ENCODE measurements at regions not wholly inside any gene's neighbourhood (a gene's known extent, or its start where the extent isn't known, plus 50 kb on each side); places are given as distances from the start of the nearest gene placed in this dataset.

DNA sequence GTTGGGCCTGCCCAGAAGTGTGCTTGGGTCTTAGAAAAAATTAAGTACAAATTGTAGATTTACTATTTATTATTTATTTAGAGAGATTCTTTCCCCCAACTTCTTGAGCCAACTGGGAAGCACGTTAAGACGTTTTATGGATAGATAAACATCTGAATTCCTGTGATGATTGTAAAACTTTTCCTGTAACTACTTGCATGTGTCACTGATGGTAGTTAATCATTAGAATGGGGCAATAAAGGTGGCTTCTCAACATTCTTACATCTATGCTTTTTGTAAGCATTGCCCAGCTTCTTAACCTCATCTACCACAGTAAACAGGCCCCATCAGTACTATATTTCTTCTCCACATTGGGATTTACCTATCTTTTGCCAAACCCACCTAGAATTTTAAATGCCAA is 559.8 kb downstream of the LMO4 start:
- DNase-seq: no peak

DNA sequence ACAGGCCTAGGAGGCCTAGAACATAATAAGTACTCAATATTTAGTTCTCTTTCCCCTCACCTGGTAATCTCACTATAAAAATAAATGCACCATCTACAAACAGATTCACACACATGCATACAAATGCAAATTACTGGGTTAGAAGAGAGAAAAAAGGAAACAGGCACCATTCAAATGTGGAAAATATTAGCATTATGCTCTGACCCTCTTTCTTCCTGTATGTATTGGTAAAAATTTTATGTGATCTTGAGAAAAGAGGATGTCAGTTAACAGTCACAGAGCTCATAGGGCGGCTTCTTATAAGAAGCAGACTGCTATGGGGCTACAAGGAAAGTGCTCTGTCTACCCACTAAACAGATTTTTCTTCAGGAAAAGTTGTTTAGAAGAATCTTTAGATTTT is 565.4 kb downstream of the LMO4 start:
- DNase-seq: no peak

DNA sequence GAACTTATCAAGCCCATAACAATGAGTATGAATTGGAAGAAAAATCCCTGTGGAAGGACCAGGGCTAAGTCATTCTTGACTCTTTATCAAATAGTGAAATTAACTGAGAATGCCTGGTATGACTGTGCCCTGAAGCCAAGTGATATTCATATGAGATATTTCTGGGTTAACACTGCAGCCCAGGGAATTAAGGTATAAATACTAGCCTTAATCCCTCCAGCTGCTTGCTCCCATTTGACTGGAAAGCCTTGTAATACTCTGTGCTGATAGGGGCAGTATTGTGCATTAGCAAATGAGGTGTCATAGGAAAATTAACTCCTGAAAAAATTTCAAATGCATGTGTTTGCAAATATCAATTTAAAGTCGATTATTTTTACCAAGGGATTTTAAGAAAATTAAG is 568.8 kb downstream of the LMO4 start:
- DNase-seq: no peak

DNA sequence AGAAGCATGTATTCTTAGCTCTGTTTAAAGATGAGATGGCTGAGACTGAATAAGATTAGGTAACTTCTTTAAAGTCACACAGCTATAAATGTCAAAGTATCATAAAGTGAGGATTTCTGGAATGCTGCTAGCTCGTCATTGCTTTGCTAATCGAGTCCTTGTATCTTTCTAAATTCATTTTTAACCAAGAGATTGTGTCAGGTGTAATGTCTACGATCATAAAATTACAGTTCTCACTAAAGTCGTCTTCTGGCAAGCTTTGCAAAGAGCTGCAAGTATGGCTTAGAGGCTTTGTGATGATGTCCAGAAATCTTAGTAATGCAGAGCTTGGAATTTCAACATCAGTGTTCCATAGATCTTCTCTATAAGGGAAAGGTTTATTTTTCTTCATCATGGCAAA is 569.8 kb downstream of the LMO4 start:
- DNase-seq: no peak

DNA sequence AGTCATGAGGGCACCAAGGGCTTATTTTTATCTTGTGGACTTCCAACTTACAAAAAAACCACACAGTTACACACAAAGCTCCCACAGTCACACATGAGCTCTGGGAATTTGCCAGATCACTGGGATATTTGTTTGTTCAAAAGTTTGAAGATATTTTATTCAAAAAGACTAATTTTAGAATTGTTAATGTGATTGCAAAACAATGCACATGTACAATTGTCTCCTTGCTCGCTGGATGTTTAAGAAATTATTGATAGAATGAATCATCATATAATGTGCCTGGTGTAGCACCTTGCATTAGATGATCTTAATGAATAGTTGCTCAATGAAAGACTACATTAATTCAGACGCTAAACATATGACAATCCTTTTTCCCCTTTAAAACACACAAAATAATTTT is 570.3 kb downstream of the LMO4 start:
- DNase-seq: no peak

DNA sequence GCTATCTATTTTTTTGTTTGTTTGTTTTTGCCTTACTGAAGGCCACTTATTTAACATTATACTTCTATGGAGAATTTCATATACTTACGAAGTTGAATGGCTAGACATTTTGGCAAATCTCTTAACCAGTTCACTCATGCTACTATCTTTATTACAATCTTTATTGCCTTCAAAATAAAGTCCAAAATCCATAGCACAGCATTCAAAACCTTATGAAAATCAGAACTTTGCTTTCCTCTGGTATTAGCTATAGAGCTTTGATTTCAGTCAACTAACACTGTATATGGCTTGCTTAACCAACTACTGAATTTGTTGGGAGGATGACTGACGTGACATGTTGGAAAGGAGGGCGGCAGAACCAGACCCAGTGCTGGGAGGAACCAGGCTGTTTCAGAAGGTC is 571.1 kb downstream of the LMO4 start:
- no peak for DNase-seq

DNA sequence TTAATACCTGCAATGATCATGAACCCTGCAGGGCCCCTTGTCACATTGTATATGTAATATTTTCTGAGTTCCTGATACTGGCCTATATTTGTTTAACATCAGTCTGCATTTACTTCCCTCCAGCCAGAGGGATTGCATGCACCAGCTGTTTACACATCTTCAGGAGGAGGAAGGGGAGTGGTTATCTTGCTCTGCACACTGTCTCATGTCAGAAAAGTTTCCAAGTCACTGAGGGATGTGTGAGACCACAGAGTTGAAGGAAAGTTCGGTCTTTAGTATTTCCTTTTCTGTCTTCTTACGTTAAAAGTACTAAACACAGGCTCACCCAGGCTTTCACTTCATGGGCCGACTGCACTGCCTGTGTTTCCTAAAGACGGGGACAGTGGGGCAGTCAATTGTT is 574.1 kb downstream of the LMO4 start:
- no peak for DNase-seq

DNA sequence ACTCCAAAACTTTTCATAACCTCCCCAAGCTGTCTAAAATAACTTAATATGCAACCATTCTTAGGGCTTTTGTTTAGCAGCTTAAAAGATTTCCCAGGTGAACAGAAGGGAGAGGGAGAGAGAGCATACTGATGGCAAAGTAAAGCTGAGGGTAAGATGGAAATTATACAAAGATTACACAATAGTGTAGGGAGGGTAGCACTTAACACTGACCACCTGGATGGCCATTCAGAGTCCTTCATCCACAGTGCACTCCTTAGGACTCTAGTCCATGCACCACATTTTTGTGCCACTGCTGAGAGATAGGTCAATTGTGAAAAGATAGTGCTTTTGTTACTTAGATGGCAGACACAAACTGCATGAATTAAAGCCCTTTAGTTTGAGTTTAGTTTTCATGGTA is 574.6 kb downstream of the LMO4 start:
- DNase-seq: no peak

DNA sequence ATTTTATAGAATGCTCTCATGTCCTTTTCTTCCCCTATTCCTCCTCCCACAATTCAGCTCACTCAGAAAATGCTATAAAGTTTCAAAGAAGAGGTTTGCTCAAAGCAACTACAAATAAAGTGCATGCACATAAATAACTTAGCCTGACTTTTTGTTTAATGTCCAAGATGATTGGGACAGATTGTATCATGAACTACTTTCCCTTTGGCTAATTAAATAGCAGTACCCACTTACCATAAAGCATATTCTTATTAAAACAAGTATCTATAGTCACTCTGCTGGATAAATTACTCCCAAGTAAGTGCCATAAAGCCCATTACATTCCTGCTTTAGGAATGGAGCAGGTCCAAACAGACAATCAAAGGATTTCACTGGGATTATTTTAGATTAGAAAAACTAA is 576.0 kb downstream of the LMO4 start:
- no peak for DNase-seq

DNA sequence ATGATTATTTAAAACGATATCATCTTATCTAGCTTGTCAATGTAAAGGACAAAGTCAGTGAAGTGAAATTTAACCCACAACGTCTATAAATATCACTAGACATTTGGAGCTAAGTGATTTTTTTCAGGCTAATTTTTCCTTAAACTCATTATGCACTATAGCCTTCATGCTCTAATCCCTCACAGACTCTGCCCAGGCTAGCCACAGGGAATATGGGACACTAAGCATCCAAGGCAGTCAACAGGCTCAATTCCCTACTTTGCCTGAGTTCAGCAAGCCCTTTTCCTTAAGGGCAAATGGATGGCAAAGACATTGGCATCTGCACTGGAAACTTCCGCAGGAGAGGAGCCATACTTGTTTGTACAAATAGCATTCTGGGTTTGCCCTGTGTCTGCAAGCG is 577.0 kb downstream of the LMO4 start:
- no peak for DNase-seq

DNA sequence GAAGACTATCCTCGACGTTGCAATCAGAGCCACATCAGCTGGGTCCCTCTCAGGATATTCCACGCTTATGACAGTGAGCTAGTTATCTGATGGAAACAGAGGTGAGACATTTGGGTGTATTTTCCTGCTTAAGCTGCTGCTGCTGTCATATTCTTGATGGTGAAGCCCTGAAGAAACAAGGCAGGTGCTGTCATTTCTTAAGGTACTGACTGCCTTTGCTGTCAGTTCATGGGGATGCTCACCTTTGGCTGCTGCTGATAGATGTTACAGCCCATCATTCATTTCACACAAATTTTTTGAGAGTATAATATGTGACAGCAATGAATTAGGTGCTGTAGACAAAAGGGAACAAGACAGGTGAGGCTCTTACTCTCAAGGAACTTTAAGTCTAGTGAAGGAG is 577.4 kb downstream of the LMO4 start:
- no peak for DNase-seq

DNA sequence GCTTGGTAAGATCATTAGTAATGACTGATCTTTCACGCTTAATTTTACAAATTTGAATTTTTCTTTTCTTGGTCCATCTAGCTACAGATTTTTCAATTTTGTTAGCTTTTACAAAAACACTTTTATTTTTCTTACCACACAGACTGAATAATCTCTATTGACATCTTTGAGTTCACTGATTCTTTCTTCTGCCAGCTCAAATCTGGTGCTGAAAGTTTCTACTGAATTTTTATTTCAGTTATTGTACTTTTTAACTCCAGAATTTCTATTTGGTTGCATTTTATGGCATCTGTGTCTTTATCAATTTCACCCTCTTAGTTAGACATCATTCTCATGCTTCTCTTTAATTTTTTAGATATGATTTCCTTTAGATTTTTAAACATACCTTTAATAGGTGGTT is 584.7 kb downstream of the LMO4 start:
- DNase-seq: no peak

DNA sequence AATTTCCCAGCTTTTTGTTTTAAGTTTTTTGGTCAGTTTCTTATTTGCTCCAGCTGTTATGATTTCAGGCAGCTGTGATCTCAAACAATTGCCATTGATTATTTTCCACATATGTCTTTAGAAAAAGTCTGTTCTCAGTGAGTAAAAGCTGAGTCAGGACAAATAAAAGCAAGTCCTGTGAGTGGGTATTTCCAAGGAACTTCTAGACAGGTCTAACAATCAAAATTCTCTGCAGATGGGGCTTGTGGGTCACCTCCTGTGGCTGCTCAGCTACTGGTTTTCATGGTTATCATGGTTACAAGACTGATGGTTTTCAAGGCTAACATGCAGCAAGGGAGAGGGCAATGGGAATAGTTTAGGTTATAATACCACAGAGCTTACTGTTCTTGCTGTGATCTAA is 585.7 kb downstream of the LMO4 start:
- no peak for DNase-seq

DNA sequence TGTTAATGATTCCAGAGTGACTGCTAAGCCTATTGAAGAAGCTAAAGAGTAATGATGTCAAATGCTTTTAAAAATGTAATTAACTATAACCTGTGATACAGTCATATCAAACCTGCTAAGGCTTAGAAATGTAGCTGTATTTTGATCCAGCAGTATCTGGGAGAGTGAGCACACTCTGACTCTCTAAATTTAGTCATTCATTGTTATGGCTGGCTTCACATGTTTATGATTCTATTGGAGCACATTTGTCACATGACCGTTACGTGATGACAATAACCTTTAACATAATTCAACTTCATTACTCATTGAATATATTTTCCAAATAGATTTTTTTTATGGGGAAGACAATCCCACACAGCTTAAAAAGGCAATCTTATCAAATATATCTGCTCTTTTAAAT is 587.1 kb downstream of the LMO4 start:
- no peak for DNase-seq

DNA sequence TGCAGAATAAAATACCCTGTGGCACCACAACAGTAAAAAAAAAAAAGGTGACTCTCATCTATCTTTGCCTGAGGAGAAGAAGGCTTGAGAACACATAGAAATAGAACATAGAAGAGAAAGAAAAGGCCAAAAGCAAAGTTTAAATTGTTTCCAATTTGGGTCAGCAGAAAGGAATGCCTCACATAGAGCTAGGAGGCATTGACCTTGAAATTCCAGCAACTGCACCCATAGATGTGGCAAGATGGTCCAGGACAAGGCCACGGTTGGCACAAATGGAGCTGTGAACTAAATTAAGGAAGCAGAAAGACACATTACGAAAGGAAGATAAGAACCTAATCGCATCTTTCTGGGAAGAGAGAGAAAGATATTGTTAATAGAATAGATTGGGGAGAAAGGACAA is 588.3 kb downstream of the LMO4 start:
- DNase-seq: no peak

DNA sequence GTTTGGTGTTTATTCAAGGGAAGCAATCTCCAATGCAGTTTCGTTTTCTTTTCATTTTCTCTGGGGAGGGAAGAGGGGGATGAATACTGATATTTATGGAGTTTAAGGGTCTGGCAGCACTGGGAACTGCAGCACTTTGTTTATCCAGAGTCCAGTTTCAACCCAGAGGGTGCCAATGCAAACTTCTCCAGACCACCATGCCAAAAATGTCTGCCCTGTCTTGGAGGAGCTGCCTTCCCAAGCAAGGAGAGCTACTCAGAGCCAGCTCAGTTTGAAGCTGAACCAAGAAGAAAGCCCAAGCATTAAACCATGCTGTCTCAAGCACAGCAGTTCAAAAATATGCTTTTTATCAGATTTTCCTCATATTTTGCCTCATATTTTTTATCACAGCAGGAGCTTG is 589.7 kb downstream of the LMO4 start:
- no peak for DNase-seq

DNA sequence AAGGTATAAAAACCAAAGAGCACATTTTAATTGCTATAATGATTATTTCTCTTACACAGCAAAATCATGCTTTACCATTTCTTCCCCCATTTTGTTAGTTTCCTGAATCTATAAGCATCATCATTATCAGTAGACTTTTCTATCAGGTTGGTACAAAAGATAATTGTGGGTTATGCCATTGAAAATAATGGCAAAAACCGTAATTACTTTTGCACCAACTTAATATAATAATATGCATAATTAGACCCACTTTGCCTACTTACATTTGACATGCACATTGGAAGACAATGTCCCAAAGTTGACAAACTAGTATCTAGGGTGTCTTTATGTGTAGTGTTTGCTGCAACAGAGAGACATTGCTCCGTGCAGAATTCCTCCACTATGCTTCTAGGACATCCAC is 594.2 kb downstream of the LMO4 start:
- DNase-seq: no peak

DNA sequence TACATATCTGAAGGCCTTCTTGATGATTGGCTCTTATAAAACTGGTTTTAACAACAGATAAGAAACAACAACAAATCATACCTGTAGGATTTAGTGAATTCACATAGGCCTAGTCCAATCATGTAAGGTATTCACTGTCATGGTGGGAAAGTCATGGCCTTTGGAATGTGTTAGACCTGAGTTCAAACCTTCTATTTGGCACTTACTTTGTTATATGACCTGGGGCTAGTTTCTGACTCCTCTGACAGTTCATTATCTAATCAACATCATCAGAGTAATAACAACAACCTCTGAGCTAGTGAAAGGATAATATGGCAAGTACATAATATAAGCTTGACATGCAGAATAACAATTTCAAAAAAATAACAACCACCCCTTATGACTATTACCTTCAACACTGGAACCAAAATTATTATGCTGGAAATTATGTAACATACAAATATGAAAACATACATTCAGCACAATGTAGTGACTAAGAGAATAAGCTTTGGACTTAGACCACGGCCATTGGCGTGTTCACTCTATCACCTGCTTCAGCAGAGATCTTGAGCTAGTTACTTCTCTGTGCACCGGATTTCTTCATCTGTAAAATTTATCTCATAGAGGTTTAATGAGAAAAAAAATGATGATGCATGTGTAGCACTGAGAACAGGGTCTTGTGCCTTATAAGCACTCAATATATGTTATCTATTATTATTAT is 597.6 kb downstream of the LMO4 start:
- no peak for DNase-seq

DNA sequence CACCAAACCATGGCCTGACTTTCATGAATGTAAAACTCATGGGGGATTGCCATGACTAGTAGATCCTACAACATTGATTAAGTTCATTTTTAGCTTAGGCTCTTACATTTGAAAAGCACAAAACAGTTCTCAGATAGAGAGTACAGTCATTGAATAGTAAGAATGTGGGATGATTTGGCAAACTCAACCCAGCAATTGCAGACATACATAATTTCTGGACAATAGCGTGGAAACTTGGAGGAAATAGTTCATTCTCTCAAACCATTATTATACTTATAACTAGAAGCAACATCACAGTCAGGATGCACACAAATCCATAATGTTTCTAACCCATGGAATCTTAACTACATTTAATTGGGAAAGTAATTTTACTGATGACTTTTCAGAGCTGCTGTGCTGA is 598.2 kb downstream of the LMO4 start:
- no peak for DNase-seq

DNA sequence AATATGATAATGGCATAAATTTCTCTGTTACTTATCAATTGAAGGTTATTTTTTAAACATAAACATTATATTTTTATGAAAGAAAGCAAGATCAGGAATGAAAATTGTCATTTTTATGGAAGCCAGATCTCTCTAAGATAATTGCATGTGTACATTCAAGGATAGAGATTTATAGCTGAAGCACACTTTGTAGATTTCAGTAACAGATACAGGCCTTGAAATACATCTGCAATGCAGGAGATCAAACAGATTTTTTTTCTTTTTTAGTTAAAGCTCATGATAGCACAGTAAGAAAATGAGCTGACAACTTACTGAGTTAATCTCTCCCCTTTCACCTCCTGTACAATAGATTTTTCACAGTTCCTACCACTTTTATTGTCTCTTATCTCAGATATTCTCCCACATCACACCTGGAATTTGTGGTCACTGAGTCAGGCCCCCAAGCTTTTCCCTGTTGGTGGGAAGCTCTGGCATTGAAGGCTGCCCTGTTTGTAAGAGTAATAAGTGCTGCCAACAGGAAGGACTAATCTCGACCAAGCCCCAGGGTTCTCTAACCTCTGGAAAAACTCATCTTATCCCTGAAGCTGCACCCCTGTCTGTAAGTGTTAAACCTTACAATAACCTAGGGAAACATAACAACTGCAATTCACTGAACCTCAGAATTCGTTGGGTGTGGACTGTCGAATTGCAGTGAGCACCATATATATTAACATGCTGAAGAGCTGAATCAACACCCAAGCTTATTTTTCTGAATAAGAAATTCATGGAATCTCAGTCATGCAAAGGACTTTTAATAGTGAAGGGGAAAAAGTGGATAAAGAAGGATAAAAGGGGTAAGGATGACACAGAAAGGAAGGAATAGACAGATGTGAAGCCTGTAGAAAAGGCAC is 599.0 kb downstream of the LMO4 start:
- DNase-seq: no peak

DNA sequence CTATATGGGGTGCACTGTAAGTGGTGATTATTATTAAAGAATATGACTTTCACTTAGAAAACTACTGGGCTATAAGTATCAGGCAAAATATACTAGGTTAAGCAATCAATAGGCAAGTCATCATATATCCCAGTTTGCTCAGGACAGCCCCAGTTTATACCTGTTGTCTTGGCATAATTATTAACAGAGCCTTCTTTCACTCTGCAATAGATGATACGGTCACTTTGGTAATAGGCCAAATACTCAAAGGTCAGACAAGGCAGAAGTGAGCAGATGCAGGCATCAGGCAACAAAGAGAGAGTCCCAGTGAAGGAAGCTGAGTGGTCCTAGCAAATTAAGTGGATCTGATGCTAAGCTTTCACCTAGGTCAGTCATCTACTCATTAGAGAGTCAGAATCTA is 599.9 kb downstream of the LMO4 start:
- DNase-seq: no peak

DNA sequence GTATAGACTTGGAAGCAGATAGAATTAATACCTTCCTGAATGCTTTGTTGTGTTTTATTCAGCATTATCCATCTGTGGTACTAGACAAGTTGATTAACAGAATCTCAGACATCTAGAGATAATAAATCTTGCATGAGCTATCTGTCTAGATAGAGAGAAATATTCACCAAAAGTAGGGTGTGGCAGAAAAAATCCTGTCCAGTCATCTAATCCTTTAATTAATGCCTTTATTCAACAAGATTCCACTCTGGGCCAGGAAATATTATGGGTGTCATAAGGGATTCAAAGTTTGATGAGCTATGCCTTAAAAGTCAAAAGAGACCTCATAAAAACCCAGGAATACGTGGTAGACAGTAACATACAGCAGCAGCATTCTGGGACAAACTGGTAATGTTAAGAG is 601.2 kb downstream of the LMO4 start:
- no peak for DNase-seq

DNA sequence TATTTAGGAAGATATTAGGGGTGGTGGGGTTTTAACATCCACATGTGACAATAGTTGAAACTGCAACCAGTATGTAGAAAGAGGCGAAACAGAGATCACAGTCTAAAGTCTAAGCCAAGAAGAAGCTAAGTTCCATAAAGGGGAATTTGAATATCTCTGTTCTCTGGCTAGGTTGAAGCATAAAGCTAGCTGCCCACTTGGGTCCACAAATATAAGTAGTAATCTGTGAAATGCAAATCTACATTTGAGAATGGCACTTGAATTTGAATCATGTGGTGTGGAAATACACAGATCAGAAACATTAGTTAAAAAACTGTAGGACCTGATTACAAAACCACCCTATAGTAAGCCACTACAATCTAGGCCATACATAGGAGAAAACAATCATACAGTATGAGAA is 602.1 kb downstream of the LMO4 start:
- DNase-seq: no peak

DNA sequence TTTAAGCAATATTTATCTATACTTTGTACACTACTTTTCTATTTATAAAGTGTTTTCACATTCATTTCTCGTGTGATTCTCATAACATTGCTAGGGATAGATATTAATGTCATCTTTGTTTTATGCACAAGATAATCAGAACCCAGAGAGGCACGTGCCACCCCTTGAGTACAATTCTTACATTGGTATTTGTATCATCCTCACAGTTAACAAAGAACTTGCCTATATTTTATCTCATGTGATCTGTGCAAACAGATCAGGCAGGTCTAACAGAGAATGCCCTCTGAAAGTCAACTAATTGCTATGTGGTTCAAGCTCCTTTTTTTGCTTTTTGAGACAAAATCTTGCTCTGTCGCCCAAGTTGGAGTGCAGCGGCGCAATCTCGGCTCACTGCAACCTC is 604.5 kb downstream of the LMO4 start:
- DNase-seq: no peak

DNA sequence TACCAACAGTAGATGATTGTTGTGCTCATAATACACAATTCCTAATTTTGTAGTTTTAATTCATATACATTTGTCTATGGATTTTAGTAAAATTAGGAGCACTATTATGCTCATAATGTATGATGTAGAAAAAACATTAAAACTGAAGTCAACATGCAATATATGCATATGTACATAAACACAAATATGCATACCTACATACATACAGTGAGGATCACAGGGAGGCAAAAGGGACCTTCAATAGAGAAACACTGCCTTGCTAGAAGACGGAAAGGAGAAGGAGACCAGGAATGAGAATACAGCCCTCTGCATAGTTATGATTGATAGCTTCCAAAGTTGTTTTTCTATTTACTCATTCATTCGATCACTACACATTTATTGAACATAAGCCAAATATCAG is 606.5 kb downstream of the LMO4 start:
- DNase-seq: no peak
